Duodenal mucosa (tissue), 2 donors: ENCODE measurements at regions not wholly inside any gene's neighbourhood (a gene's known extent, or its start where the extent isn't known, plus 50 kb on each side); places are given as distances from the start of the nearest gene placed in this dataset.

Experiments used
- H3K27ac ChIP-seq: one replicate; pipeline ENCODE4 v1.7.0; 2013; ENCODE audit warnings: low read depth, low read length
- H3K27me3 ChIP-seq, 2 donors: one replicate each; pipeline ENCODE4 v1.7.0; 2013; ENCODE audit warnings: low read length in 2 of 2, control low read depth in 1 of 2; ENCODE audit not compliant: insufficient read depth in 2 of 2, control insufficient read depth in 1 of 2
- H3K36me3 ChIP-seq, 2 donors: one replicate each; pipeline ENCODE4 v1.7.0; 2013; ENCODE audit warnings: low read length in 2 of 2, control low read depth in 1 of 2; ENCODE audit not compliant: insufficient read depth in 2 of 2, control insufficient read depth in 1 of 2
- H3K4me1 ChIP-seq, 2 donors: one replicate each; pipeline ENCODE4 v1.7.0; 2013; ENCODE audit warnings: low read length in 2 of 2, control low read depth in 1 of 2; ENCODE audit not compliant: insufficient read depth in 2 of 2, control insufficient read depth in 1 of 2
- H3K4me3 ChIP-seq, 2 donors: one replicate each; pipeline ENCODE4 v1.7.0; 2013; ENCODE audit warnings: low read length in 2 of 2, low read depth in 1 of 2
- H3K9ac ChIP-seq, 2 donors: one replicate each; pipeline ENCODE4 v1.7.0; 2013; ENCODE audit warnings: low read length in 2 of 2, low read depth in 1 of 2
- H3K9me3 ChIP-seq, 2 donors: one replicate each; pipeline ENCODE4 v1.7.0; 2013; ENCODE audit warnings: low read length in 2 of 2, control low read depth in 1 of 2; ENCODE audit not compliant: control insufficient read depth in 1 of 2

- Histone ChIP-seq H3K27ac (no peak overlapping the region), H3K4me3 (no peak overlapping the region), H3K9me3 (no peaks in the 10 kb centered on the region), H3K9ac (no peak overlapping the region), H3K4me1 (no peaks in the 10 kb centered on the region), H3K36me3 (no peaks in the 10 kb centered on the region), H3K27me3 (no peaks in the 10 kb centered on the region)
Measured at GRCh38 chr5:56369361-56369811, 136.3 kb upstream of the ANKRD55 start.

- H3K4me1 ChIP-seq, result no peaks in the 10 kb centered on the region
- no peaks in the 10 kb centered on the region for H3K27me3 ChIP-seq
- H3K4me3 ChIP-seq, result no peak overlapping the region
- no peak overlapping the region for H3K9ac ChIP-seq
- no peaks in the 10 kb centered on the region for H3K9me3 ChIP-seq
- H3K27ac ChIP-seq, result no peak overlapping the region
- no peaks in the 10 kb centered on the region for H3K36me3 ChIP-seq
Measured at GRCh38 chr5:56367748-56368147, 134.6 kb upstream of the ANKRD55 start.

- Histone ChIP-seq H3K4me1 (no peaks in the 10 kb centered on the region), H3K9me3 (no peaks in the 10 kb centered on the region), H3K4me3 (no peak overlapping the region), H3K27me3 (no peaks in the 10 kb centered on the region), H3K9ac (no peak overlapping the region), H3K27ac (no peak overlapping the region), H3K36me3 (no peaks in the 10 kb centered on the region)
Measured at GRCh38 chr5:56366986-56367385, 133.9 kb upstream of the ANKRD55 start.

GRCh38 chr5:56361398-56361797 is 128.3 kb upstream of the ANKRD55 start:
- Histone ChIP-seq H3K36me3 (no peaks in the 10 kb centered on the region), H3K4me1 (peaks cover 4 to 7% of the 10 kb centered on the region in 2 donors), H3K9me3 (no peaks in the 10 kb centered on the region), H3K4me3 (no peak overlapping the region), H3K27ac (no peak overlapping the region), H3K27me3 (no peaks in the 10 kb centered on the region), H3K9ac (no peak overlapping the region)

GRCh38 chr5:56360816-56361215 is 127.7 kb upstream of the ANKRD55 start:
- H3K9me3 ChIP-seq, result no peaks in the 10 kb centered on the region
- H3K4me3 ChIP-seq, result no peak overlapping the region
- peaks cover 7 to 10% of the 10 kb centered on the region in 2 donors for H3K4me1 ChIP-seq
- no peaks in the 10 kb centered on the region for H3K27me3 ChIP-seq
- no peaks in the 10 kb centered on the region for H3K36me3 ChIP-seq
- no peak overlapping the region for H3K9ac ChIP-seq
- no peak overlapping the region for H3K27ac ChIP-seq

GRCh38 chr5:56359809-56360685 is 126.9 kb upstream of the ANKRD55 start:
- H3K4me1 ChIP-seq, result peaks cover 11 to 12% of the 10 kb centered on the region in 2 donors
- H3K36me3 ChIP-seq, result no peaks in the 10 kb centered on the region
- H3K4me3 ChIP-seq, result no peak overlapping the region
- H3K27me3 ChIP-seq, result no peaks in the 10 kb centered on the region
- H3K9me3 ChIP-seq, result no peaks in the 10 kb centered on the region
- H3K9ac ChIP-seq, result no peak overlapping the region
- no peak overlapping the region for H3K27ac ChIP-seq

- no peak overlapping the region for H3K9ac ChIP-seq
- H3K4me3 ChIP-seq, result no peak overlapping the region
- H3K36me3 ChIP-seq, result no peaks in the 10 kb centered on the region
- peaks cover 11 to 12% of the 10 kb centered on the region in 2 donors for H3K4me1 ChIP-seq
- H3K9me3 ChIP-seq, result no peaks in the 10 kb centered on the region
- no peaks in the 10 kb centered on the region for H3K27me3 ChIP-seq
- H3K27ac ChIP-seq, result no peak overlapping the region
Measured at GRCh38 chr5:56358703-56359681, 125.9 kb upstream of the ANKRD55 start.

GRCh38 chr5:56358046-56358445 is 124.9 kb upstream of the ANKRD55 start:
- Histone ChIP-seq H3K27me3 (no peaks in the 10 kb centered on the region), H3K4me1 (peaks cover 11 to 12% of the 10 kb centered on the region in 2 donors), H3K36me3 (no peaks in the 10 kb centered on the region), H3K4me3 (no peak overlapping the region), H3K27ac (no peak overlapping the region), H3K9ac (no peak overlapping the region), H3K9me3 (no peaks in the 10 kb centered on the region)

GRCh38 chr5:56357426-56357825 is 124.3 kb upstream of the ANKRD55 start:
- H3K27ac ChIP-seq, result no peak overlapping the region
- H3K36me3 ChIP-seq, result no peaks in the 10 kb centered on the region
- H3K4me1 ChIP-seq, result peaks cover 11 to 12% of the 10 kb centered on the region in 2 donors
- no peak overlapping the region for H3K4me3 ChIP-seq
- H3K27me3 ChIP-seq, result no peaks in the 10 kb centered on the region
- no peak overlapping the region for H3K9ac ChIP-seq
- H3K9me3 ChIP-seq, result no peaks in the 10 kb centered on the region

GRCh38 chr5:56356836-56357160 is 123.7 kb upstream of the ANKRD55 start:
- Histone ChIP-seq H3K9ac (no peak overlapping the region), H3K27ac (no peak overlapping the region), H3K4me3 (no peak overlapping the region), H3K36me3 (no peaks in the 10 kb centered on the region), H3K27me3 (no peaks in the 10 kb centered on the region), H3K4me1 (peaks cover 11 to 12% of the 10 kb centered on the region in 2 donors), H3K9me3 (no peaks in the 10 kb centered on the region)
